ENCODE measurements at regions not wholly inside any gene's neighbourhood (a gene's known extent, or its start where the extent isn't known, plus 50 kb on each side); places are given as distances from the start of the nearest gene placed in this dataset.

- Histone ChIP-seq H3K27ac (ENCODE audit: insufficient read depth, low read length) (no peak overlapping the region), H2BK5ac (ENCODE audit: low read depth, low read length, poor library complexity, severe bottlenecking) (no peak overlapping the region), H3K56ac (ENCODE audit: extremely low read depth, insufficient read depth, low read length) (no peak overlapping the region), H4K91ac (ENCODE audit: insufficient read depth, low read depth, low read length) (no peak overlapping the region), H3K36me3 (ENCODE audit: control insufficient read depth, insufficient read depth, low read length) (no peaks in the 10 kb centered on the region), H2AK5ac (ENCODE audit: low read depth, low read length) (no peak overlapping the region), H4K20me1 (ENCODE audit: insufficient read depth, low read length) (no peaks in the 10 kb centered on the region), H3K4me2 (ENCODE audit: low read depth, low read length) (no peak overlapping the region), H3K27me3 (ENCODE audit: control insufficient read depth, insufficient read depth, low read length) (no peaks in the 10 kb centered on the region; the same call in 1 of the 2 replicates), H4K8ac (ENCODE audit: low read depth in 2 of 2, low read length in 2 of 2) (no peak overlapping the region), H2BK120ac (ENCODE audit: low read depth, low read length) (no peak overlapping the region), H2AFZ (replicated peaks; ENCODE audit: low read length, poor library complexity) (no peak overlapping the region), H3K9me1 (ENCODE audit: insufficient read depth, low read length) (no peaks in the 10 kb centered on the region), H2BK20ac (ENCODE audit: low read depth, low read length) (no peak overlapping the region), H3K23ac (ENCODE audit: low read depth, low read length) (no peak overlapping the region), H4K5ac (ENCODE audit: low read depth, low read length) (no peak overlapping the region), H3K9me3 (ENCODE audit: control insufficient read depth, insufficient read depth, low read length) (no peaks in the 10 kb centered on the region), H3K9ac (ENCODE audit: low read depth, low read length) (no peak overlapping the region), H3K4ac (ENCODE audit: low read depth, low read length) (no peak overlapping the region), H3K4me3 (ENCODE audit: insufficient read depth, low read depth, low read length) (no peak overlapping the region), H3K79me1 (ENCODE audit: low read depth in 1 of 2, low read length in 2 of 2) (no peaks in the 10 kb centered on the region), H3K18ac (ENCODE audit: low read depth, low read length) (no peak overlapping the region), H3K4me1 (ENCODE audit: control insufficient read depth, insufficient read depth, low read length) (no peaks in the 10 kb centered on the region; the same call in 1 of the 2 replicates), H3K14ac (replicated peaks; ENCODE audit: low read depth, low read length) (no peak overlapping the region), H2AK9ac (replicated peaks; ENCODE audit: low read depth, low read length, poor library complexity) (no peak overlapping the region), H2BK15ac (ENCODE audit: low read depth, low read length) (no peak overlapping the region)
- ChIA-PET POLR2A (ENCODE audit: unreplicated experiment) (no interaction called here), CTCF (no interaction called here)
- TF ChIP-seq RAD21 (IDR thresholded peaks at IDR 0.05; ENCODE audit: low read length) (no peak), RFX5 (IDR thresholded peaks at IDR 0.05; ENCODE audit: low read depth, low read length) (no peak), RCOR1 (IDR thresholded peaks at IDR 0.05; ENCODE audit: insufficient replicate concordance, low read length) (no peak), ELK1 (IDR thresholded peaks at IDR 0.05; ENCODE audit: borderline replicate concordance, low read depth, low read length) (no peak), BHLHE40 (IDR thresholded peaks at IDR 0.05; ENCODE audit: low read depth, low read length) (no peak), MXI1 (IDR thresholded peaks at IDR 0.05; ENCODE audit: borderline replicate concordance, low read depth, low read length) (no peak), SMC3 (IDR thresholded peaks at IDR 0.05; ENCODE audit: low read depth, low read length) (no peak), NFE2L2 (IDR thresholded peaks at IDR 0.05; ENCODE audit: low read depth, low read length) (no peak), MAFK (IDR thresholded peaks at IDR 0.05; ENCODE audit: low read depth, low read length) (no peak), FOS (IDR thresholded peaks at IDR 0.05; ENCODE audit: low read depth, low read length) (no peak), CTCF (conservative IDR thresholded peaks at IDR 0.05; ENCODE audit: low read depth, low read length) (no peak), POLR2A (IDR thresholded peaks at IDR 0.05; ENCODE audit: low read depth, low read length) (no peak)
- no TSS peak for BruUV-seq (replicated peaks)
- in situ Hi-C loops (cut with MboI; ENCODE audit: low sequenced_read_pairs) (no loop called here), intact Hi-C loops (cut with micrococcal nuclease) (no loop called here), dilution Hi-C loops (cut with HindIII; ENCODE audit: low sequenced_read_pairs, unreplicated experiment) (no loop called here)
- no peak for DNase-seq
- 38% methylated on average over 3 of the region's 7 CpGs; no CpG with 5 or more reads in 1 of the 2 experiments for WGBS, 2 experiments (ENCODE audit: extremely low coverage in 2 of 2, insufficient read length in 1 of 2)
- ATAC-seq (ENCODE audit: low read depth) = no peak
Observed at GRCh38 chr7:121485467-121486243, 89.5 kb upstream of the FAM3C start.

Measured in IMR-90 (cell line).